ENCODE measurements at regions not wholly inside any gene's neighbourhood (a gene's known extent, or its start where the extent isn't known, plus 50 kb on each side); places are given as distances from the start of the nearest gene placed in this dataset.

GRCh38 chr9:79976257-79977073, 404.7 kb downstream of the TLE4 start:
- Histone ChIP-seq H3K36me3 (no peaks in the 10 kb centered on the region), H3K27me3 (no peaks in the 10 kb centered on the region), H3K4me3 (no peak overlapping the region), H3K4me1 (no peaks in the 10 kb centered on the region), H3K27ac (no peak overlapping the region), H3K9me3 (no peaks in the 10 kb centered on the region)
- ATAC-seq (no peak), DNase-seq (no peak)
- intact Hi-C loops (cut with DNase I): no loop called here
- no peak for TF ChIP-seq CTCF (IDR thresholded peaks at IDR 0.05)

DNA sequence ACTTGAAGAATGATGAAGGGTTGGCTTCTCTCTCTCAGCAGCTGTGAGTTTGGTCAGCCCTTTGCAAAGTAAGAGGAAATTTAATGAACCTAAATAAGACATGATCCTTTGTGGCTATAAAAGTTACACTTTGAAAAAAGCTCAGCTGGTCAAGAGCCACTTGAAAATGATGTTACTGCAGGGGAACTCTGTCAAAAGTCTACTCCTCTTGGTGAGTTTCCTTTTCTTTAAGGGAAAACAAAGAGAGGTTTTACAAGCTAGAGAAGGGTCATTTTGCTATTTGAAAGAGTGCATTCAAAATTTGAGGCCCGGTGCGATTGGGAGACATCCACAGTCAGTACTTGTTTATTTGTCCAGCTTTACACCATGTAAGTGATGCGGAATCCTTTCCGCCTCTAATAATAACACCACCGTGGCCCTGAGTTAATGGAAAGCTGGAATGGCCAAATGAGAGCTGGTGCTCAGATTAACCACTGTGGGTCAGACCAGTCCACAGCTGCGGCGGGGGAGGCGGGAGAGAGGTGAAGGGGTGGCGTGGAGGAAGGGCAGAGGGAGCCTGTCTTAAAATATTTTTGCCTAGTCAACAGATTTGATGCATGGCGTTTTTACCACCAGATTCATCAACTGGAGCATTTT, 404.0 kb downstream of the TLE4 start:
- intact Hi-C loops (cut with DNase I): no loop called here
- H3K36me3 ChIP-seq: no peaks in the 10 kb centered on the region
- H3K4me3 ChIP-seq: no peak overlapping the region
- ATAC-seq: no peak
- no peaks in the 10 kb centered on the region for H3K27me3 ChIP-seq
- no peaks in the 10 kb centered on the region for H3K4me1 ChIP-seq
- H3K27ac ChIP-seq: no peak overlapping the region
- no peaks in the 10 kb centered on the region for H3K9me3 ChIP-seq
- TF ChIP-seq CTCF (IDR thresholded peaks at IDR 0.05): no peak
- peak in 1 of 4 donors; percentile 62 for DNase-seq

DNA sequence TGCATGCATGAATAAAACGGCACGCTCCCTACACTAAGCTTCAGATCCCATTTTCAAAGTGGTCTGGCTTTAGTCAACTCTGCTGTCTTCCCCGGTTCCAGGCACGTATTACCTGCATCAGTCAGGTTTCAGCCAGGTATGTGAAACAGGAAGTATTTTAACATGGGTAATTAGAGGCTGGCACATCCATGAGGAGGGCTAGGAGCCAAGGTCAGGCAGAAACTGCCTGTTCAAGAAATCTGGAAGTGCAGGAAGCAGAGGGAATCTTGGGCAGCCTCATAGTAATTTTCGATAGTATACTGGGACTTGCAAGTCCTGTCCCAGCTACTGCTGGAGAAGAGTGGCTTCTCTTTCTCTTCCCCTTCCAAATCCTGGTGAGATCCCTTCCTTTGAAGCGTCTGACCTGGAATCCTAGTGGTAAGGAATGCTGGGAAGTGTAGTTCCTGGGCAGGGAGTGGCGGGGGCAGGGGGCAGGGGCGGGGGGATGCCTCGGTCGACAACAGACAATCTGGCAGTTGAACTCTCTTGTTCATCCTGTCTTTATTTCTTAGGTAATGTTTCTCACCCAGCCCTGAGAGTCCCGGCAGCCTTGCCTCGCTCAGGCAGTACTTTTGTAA, 403.1 kb downstream of the TLE4 start:
- intact Hi-C loops (cut with DNase I): no loop called here

DNA sequence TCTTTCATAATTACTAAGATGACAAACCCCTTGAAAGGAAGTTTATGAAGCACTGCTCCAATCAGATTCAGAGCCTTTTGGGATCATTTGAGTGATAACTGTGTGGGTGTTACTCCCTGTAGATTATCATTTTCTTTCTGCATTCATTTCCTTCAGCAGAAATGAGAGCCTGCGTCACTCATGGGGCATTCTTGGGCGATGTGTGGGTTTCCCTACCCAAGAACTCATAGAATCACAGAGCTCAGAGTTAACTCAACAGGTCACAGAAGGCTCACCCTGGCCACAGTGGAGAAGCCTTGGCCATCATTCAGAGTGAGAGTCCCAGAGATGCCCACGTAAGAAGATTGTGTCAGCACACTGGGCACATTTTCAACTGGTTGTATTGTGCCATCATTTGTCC, 401.9 kb downstream of the TLE4 start:
- Histone ChIP-seq H3K9me3 (no peaks in the 10 kb centered on the region), H3K4me1 (no peaks in the 10 kb centered on the region), H3K27me3 (no peaks in the 10 kb centered on the region), H3K36me3 (no peaks in the 10 kb centered on the region), H3K27ac (no peak overlapping the region), H3K4me3 (no peak overlapping the region)
- intact Hi-C loops (cut with DNase I): no loop called here
- no peak for TF ChIP-seq CTCF (IDR thresholded peaks at IDR 0.05)
- no peak for ATAC-seq
- DNase-seq: no peak

More for the DNA sequence above, 403.1 kb downstream of the TLE4 start:
- Histone ChIP-seq H3K27ac (no peak overlapping the region), H3K36me3 (no peaks in the 10 kb centered on the region), H3K4me1 (no peaks in the 10 kb centered on the region), H3K9me3 (no peaks in the 10 kb centered on the region), H3K27me3 (no peaks in the 10 kb centered on the region), H3K4me3 (no peak overlapping the region)
- ATAC-seq (no peak), DNase-seq (no peak)
- no peak for TF ChIP-seq CTCF (IDR thresholded peaks at IDR 0.05)

GRCh38 chr9:79970146-79970425, 398.3 kb downstream of the TLE4 start:
- intact Hi-C loops (cut with DNase I): no loop called here

More at GRCh38 chr9:79970146-79970425, 398.3 kb downstream of the TLE4 start:
- TF ChIP-seq CTCF (IDR thresholded peaks at IDR 0.05): no peak
- H3K4me1 ChIP-seq: no peaks in the 10 kb centered on the region
- DNase-seq (no peak), ATAC-seq (no peak)
- no peaks in the 10 kb centered on the region for H3K36me3 ChIP-seq
- no peaks in the 10 kb centered on the region for H3K27me3 ChIP-seq
- no peaks in the 10 kb centered on the region for H3K9me3 ChIP-seq
- H3K27ac ChIP-seq: no peak overlapping the region
- H3K4me3 ChIP-seq: no peak overlapping the region

Measured in left lung (tissue), 4 donors.